HuH-7 (cell line): ENCODE measurements at regions not wholly inside any gene's neighbourhood (a gene's known extent, or its start where the extent isn't known, plus 50 kb on each side); places are given as distances from the start of the nearest gene placed in this dataset.

Experiments
- DNase-seq: peaks from one replicate; pipeline ENCODE4 v3.0.0; 2011; ENCODE audit warnings: low spot score

DNA sequence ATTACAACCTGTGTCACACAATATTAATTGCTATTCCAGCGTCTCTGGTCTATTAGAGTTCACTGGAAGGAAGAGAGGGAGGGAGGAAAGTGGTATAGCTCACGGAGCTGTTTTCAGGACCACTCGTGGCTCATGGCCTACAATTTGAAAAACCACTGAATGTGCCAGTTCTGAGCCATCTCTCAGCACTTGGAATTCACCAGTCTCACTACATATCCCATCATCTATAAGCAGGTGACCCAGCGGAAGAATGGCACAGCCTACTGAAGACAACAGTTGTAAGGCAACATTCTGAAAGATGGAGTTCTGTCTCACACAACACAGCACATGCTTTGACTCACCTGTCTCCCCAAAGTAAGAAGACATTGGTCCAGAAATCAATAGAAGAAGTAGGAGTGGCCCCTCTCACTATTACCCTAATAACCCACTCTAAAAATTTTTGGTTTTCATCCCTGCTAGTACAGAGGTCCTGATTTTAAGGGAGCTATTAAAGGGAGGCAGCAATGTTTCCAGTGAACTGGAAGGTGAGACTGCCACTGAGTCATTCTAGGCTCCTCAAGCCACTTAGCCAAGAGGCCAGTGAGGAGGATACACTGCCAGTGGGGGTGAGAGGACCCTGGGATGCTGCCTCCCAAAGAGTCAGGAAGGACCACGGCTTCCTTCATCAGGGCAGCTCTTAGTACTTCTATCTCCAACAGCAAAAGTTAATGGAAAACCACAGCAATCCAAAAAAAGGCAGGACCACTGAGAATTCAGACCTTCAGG, 50.0 kb upstream of the DOCK9 start:
- no peak for DNase-seq

DNA sequence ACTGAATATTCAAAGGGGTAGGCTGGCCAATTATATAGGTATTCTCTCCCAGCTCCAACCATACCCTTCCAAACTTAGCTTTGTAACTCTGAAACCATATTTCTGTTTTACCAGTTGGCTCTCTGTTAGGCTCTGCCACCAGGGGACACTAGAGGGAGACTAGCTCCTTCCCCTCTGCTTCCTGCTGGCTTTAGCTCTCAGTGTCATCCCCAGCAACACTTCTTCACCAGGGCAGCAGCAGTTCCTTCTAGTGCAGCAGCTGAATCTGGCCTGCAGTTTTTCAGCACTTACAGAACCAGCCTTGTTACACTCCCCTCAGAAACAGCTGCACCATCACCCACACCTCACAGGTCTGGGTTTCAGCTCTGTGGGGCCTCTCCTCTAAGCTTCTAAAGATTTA, 51.0 kb upstream of the DOCK9 start:
- peak; percentile 3 for DNase-seq

DNA sequence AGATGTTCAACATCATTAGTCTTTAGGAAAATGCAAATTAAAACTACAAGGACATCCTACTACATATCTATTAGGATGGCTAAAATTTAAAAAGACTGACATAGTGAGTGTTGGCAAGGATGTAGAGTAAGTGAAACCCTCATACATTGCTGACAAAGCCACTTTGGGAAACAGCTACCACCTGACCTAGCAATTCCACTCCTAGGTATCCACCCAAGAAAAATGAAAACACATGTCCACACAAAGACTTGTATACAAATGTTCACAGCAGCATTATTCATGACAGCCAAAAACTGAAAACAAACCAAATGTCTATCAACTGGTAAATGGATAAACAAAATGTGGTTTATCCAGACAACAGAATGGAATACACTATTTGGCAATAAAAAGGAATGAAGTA, 51.7 kb upstream of the DOCK9 start:
- no peak for DNase-seq

DNA sequence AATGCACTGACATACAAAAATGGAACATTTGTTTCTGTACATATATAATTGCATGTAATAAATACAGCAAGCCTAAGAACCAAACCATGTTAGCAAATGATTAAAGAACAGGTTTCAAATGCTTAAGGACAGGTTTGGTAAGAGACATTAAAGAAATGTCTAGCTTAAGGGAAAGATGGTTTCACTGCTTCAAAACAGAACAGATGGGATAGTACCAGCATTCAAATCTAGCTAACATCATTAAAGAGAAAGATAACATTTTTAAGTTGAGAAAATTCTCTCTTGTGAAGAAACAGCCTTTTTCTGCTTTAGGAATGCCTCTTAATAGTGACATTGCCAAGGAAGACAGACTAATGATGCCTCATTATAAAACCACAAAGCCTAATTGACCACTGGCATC, 52.5 kb upstream of the DOCK9 start:
- DNase-seq, result no peak

DNA sequence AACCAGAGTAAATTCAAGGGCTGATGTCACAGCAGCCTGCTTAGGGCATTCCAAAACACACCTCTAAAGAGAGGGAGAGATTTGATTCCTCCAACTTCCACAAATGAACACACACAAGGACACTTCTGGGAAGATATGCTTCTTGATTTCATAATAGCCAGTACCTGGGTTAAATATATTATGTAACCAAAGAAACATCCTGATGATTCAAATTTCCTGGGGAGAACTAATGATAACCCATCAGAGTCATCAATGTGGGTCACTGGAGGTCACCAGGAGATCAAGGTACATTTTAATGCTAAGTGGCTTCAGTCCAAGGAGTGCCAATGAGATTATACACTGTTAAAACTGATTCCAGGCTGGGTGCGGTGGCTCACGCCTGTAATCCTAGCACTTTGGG, 54.0 kb upstream of the DOCK9 start:
- DNase-seq, result no peak

DNA sequence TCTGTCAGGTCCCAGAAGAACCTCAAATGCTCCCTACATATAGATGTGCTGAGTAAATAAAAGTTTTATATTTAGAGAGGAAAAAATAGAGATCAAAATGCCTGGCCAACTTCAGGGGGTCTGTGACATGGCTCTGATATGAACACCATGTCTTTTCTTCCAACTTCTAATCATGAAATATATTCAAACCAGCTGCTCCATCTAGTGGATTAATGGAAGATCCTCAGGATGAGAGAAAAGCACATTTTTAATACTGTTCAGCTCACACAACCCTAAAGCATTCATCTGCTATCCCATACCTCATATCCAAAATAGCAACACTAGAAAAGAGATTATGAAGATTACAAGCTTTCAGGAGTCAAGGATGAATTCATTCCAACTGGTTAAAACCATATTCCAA, 56.0 kb upstream of the DOCK9 start:
- DNase-seq, result no peak

DNA sequence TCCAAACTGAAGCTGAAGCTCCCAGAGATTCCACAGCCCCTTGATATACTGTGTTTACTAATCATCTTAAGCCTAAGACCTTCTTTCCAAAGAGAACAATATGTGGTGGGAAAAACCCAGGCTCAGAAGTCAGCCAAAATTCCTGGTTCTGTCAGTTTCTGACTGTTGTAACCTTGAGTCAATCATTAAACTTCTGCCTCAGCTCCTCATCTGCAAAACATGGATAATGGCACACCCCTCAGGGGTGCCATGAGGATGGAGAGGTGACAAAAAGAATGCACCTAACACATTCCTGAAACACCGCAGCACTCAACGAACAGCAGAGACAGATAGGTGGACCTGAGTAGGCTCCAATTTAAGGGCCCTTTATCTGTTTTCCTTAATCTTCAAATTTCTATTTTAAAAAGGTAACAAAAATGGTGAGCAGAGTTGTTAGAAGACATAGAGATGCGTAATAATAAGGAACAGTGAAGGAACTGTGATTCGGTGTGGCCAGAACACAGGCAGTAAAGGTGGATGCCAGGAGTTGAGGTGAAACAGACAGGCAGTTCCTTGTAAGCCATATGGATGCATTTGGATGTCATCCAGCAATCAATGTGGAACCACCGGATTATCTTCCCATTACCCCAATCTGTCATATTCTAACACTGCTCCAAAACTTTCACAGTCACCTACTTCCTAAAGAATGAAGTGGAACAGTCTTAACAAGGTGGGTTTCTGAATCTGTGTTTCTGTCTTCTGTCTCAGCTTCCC, 56.6 kb upstream of the DOCK9 start:
- no peak for DNase-seq

DNA sequence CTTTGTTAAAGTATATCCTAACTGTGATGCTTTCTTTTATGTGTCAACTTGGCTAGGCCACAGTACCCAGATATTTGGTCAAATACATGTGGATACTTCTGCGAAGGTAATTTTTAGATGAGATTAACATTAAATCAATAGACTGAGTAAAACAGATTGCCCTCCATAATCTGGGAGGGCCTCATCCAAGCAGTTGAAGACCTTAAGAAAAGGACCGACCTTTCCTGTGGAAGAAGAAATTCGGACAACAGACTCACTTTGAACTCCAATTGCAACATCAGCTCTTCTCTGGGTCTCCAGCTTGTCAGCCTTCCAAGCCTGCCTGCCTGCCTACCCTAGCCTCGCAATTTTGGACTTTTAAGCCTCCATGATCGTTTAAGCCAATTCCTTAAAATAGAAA, 57.9 kb upstream of the DOCK9 start:
- no peak for DNase-seq

DNA sequence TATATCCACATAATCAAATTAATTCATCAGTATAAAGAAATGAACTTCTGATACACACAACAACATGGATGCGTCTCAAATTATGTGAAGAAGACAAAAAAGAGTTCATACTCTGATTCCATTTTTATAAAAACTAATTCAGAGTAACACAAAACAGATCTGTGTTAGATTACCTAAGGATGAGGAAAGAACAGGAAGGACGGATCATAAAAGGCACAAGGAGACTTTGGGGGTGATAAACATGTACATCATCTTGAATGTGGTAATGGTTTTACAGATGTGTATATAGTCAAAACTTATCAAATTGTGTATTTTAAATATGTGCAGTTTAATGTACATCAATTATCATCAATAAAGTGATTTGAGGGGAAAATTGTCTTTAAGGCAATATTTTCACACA, 59.9 kb upstream of the DOCK9 start:
- no peak for DNase-seq

DNA sequence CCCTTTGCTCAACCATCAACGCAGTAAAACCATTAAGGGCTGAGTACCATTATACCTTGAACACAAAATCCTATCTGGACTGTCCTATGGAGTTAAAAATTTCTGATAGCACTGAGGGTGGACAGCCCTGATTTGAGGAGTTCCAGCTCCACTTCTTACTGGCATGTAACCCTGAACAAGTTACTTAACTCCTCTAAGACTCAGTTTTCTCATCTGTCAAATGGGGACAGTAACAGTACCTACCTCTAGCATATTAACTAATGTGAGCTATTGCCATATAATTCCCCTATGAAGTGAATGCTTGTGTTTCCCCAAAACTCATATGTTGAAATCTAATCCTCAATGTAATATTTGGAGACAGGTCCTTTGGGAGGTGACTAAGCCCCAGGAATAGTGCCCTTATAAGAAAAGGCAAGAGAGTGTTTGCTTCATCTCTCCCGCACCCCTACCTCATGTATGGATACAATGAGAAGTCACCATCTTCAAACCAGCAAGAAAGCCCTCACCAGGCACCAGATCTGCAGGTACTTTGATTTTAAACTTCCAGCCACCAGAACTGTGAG, 61.9 kb upstream of the DOCK9 start:
- no peak for DNase-seq

DNA sequence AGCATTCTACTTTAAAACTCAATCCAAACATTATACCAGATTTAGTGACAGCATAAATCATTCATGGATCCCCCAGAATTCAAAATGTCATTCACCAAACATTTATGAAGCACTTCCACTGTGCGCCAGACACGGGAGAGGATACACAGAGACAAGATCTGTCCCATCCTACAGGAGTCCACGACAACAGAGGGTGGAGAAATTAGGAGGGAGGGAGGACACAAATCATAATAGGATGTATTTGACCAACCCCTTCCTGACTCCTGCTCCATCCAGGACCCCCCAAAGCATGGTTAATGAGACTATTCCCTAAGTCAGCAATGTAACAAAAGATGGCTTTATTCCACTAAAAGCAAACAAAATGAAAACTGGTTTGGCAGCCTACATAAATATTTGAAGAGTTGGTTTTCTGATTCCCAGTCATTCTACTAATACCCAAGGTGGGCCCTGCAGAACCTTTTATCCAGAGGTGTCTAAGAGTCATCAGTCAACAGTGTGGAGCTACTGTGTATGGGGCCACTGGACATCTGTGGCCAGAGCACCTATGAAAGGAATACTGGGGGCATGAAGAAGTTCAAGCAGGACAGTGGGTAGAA, 62.8 kb upstream of the DOCK9 start:
- no peak for DNase-seq

DNA sequence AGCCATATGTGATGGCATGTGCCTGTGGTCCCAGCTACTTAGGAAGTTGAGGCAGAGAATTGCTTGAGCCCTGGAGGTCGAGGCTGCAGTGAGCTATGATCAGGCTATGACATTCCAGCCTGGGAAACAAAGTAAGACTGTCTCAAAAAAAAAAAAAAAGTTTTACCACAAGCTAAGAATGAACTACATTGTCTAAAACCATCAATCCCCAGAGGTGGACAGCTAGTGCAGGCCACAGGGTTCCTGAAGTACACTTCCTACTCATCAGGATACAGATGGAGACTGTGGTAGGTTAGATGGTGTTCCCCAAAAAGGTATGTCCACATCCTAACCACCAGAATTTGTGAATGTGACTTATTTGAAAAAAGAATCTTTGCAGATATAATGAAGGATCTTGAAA, 63.5 kb upstream of the DOCK9 start:
- DNase-seq, result no peak

DNA sequence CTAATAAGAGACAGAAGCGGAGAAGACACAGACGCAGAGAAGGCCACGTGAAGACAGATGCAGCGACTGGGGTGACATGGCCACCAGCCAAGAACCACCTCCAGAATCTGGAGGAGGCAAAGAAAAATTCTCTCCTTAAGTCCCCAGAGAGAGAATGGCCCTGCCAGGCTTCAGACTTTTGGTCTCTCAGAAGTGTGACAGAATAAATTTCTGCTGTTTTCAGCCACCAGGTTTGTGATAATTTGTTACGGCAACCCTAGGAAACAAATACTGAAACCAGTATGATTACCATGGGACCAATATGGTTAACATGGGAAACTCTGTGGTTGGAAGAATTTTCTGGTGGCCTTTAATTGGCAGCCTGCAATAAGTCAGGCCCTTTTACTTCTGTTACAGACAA, 63.9 kb upstream of the DOCK9 start:
- DNase-seq, result no peak

DNA sequence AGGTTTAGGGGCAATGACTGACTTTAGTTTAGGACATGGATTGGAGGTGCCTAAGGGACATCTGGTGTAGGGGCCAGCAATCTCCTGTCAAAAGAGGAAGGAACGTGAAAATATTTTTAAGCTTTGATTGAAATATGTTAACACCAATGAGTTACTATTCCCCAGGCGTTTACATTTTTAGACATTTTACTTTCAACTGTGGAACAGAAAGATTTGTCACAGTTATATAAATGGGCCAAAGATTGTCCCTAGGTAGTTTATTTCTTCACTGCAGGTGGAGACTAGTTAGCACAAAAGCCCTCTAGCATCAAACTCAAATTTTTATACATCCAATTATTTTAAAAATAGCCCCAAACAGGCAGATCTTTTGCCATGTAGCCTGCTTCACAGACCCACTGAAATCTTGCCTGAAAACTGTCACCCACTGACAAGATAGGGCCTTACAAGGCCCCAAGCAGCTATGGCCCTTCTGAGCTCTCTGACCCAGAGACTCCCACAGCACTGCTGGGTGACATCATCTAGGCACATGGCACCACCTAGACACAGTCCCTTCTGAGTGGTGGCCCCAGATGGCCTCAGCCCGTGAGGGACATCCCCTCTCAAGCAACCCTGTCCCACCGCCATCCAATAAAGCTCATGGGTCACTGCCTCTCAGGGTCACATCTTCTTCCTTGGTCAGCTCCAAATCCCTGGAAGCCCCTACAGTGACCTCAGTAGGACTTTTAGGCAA, 64.8 kb upstream of the DOCK9 start:
- no peak for DNase-seq

DNA sequence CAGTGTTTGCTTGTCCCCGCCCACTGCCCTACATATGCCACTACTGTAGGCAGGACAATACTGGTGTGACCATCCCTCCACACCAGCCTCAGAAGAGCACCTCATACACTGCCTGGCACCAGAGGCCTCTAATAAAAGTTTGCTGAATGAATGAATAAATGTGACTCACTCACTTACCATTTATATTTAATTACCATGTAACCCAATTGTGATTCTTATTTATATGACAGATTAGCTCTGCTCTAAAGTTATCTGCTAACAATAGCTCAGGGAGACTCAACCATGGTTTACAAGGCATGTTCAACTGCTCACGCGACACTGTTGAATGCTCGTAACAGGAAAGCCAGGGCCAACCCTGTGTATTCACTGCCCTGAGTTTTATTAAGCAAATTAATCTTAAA, 66.0 kb upstream of the DOCK9 start:
- DNase-seq, result no peak

DNA sequence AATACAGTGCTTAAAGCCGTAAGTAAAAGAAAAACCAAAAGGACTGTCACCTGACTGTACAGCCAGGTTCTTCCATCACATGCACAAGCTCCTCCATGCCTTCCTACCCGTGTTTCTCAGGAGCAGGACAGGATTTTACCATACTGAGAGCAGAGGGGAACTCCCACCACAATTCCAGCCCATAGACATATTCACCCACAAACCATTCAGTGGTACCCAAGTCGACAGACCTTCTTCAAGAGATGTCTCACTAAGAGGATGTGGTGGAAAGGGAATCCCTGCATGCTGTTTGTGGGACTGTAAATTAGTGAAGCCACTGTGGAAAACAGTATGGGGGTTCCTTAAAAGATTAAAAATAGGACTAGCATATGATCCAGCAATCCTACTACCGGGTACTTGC, 66.9 kb upstream of the DOCK9 start:
- no peak for DNase-seq

DNA sequence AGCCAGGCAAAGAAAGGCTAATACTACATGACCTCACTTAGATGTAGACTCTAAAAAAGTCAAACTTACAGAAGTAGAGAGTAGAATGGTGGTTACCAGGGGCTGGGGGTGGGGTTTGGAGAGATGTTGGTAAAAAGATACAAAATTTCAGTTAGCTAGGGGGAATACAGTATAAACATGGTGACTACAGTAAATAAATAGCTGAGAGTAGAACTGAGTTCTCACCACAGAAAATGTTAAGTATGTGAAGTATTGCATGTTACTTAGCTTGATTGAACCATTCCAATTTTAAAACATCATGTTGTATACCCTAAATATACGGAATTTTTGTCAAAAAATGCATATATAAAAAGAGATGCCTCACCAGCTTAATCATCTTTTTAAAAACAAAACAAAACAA, 67.5 kb upstream of the DOCK9 start:
- no peak for DNase-seq

DNA sequence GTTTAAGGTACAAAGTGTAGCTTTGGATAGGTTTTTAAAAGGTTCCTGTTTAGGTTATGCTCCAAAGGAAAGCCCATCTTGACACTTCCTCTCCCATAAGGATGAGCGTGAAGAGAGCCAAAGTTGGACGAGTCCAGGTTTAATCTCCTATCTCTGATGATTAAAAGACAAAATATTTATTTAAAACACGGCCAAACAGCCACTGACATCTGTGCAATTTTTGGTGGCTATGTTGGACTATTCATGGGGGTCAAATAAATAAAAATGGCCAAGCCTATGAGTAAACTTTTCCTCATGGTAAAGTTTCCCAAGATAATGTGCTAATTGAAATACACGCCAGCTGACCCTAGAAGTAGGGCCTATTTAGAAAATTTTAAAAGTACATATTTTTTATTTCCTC, 69.0 kb upstream of the DOCK9 start:
- no peak for DNase-seq

DNA sequence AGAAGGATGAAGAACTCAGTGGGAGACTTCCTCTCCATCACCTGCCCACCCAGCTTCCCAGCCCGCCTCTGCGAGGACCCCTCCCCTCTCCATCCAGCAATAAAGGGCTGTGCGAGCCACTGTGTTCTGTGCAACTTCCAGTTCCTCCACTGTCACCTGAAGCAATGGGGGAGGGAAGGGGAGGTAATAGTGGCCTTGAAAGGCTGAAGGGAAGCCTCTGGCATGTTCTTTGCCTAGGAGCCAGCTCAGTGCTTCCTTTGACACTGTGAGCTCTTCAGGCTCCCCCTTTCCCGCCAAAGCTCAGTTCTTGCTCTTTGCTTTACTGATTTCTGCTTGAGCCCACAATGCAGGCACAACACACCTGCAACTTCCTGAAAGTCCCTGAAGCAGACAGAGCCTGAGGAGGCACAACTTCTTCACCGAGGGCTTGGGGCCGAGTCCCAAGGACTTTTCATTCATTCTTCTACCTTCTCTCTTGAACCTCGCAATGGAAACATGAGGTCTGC, 73.2 kb upstream of the DOCK9 start:
- no peak for DNase-seq

DNA sequence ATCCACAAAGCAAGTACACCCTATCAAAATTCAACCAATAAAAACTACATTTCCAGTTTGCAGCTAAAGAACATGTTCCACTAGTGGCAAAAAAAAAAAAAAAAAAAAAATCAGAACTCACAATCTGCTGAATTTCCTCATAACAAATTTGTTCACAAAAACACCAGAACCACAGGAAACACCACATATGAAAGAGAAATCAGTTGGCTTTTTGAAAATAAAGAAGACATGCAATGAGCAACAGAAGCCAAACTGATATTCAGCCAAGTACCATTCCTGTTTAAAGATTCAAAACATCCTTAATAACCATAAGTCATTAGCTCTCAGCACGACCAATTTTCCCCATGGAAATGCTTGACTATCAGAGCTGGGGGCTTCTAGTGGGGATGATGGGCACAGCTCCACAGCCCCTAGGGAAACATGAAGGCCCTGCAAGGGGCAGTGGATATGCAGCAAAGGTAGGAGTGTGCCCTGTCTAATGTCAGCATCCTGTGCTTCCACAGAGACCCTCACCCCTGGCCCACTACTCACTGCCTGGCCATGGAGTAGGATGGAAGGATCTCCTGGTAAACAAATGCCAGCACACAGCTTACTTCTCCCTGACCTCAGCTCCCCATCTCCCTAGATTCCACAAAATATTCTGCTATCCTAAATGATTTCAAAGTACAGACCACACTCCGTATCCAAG, 74.0 kb upstream of the DOCK9 start:
- no peak for DNase-seq

DNA sequence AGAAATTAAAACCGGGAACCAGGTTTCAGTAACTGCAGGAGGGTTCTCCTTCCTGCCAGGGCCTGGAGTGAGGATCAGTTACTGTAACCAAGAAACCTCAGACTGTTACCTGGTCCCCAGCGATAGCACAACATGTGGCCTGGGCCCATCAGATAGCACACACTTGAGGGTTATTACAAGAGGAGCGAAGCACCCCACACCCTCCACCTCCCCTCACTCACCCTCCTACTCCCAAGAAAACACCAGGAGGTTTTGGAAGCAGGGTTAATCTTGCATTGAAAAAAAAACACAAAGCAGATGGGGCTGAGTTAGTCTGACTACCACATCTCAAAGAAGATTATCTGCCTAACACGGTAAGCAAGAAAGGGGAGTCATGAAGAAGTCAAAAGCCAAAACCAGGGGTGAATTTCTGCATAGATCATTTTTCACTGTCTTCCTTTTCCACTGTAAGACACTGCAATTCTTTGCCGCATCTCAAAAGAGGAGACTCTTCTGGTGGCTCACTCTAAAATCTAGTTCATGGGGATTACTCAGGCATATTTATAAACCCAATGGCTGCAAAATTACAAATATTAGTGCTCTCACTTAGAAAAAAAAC, 75.9 kb upstream of the DOCK9 start:
- DNase-seq, result no peak
